ENCODE measurements at regions not wholly inside any gene's neighbourhood (a gene's known extent, or its start where the extent isn't known, plus 50 kb on each side); places are given as distances from the start of the nearest gene placed in this dataset.

DNA sequence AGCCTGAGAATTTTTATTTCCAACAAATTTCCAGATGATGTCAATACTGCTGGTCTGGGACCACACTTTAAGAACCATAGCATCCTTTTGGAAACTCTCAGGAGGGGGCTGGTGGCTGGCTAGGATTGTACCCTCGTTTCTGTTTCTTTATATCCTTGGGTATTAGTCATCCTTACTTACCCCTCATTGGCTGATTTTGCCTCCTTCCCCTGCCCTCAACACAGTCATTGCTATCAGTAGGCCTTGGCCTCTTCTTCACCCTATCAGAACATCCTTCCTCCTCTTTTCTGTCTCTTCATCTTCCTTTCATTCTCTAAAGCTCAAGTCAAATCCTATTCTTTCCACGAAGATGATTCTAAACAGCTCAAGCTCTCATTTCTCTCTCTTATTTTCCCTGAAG lies 148.5 kb downstream of the ELOVL4 start:
- TF ChIP-seq, protein P1, sequence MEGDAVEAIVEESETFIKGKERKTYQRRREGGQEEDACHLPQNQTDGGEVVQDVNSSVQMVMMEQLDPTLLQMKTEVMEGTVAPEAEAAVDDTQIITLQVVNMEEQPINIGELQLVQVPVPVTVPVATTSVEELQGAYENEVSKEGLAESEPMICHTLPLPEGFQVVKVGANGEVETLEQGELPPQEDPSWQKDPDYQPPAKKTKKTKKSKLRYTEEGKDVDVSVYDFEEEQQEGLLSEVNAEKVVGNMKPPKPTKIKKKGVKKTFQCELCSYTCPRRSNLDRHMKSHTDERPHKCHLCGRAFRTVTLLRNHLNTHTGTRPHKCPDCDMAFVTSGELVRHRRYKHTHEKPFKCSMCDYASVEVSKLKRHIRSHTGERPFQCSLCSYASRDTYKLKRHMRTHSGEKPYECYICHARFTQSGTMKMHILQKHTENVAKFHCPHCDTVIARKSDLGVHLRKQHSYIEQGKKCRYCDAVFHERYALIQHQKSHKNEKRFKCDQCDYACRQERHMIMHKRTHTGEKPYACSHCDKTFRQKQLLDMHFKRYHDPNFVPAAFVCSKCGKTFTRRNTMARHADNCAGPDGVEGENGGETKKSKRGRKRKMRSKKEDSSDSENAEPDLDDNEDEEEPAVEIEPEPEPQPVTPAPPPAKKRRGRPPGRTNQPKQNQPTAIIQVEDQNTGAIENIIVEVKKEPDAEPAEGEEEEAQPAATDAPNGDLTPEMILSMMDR (IDR thresholded peaks at IDR 0.05 in 4 of 5, conservative IDR thresholded peaks at IDR 0.05 in 1 of 5): no peak
- TF ChIP-seq POLR2A (IDR thresholded peaks at IDR 0.05): no peak

Measured in gastrocnemius medialis (tissue), 4 donors.